ENCODE measurements at regions not wholly inside any gene's neighbourhood (a gene's known extent, or its start where the extent isn't known, plus 50 kb on each side); places are given as distances from the start of the nearest gene placed in this dataset.

GRCh38 chr14:23776296-23776695 is 140.1 kb downstream of the DHRS2 start:
- Mint-ChIP-seq H3K4me3 (no peak overlapping the region), H3K36me3 (ENCODE audit: insufficient read depth in 2 of 2) (no peaks in the 10 kb centered on the region), H3K27ac (no peak overlapping the region), H3K27me3 (ENCODE audit: low read depth) (peaks cover 27% of the 10 kb centered on the region), H3K4me1 (ENCODE audit: low read depth) (no peaks in the 10 kb centered on the region), H3K9me3 (no peaks in the 10 kb centered on the region)
- DNase-seq = no peak
- ATAC-seq (replicated peaks in 1 of 2) = no peak

- H3K36me3 Mint-ChIP-seq (ENCODE audit: insufficient read depth in 2 of 2) = no peaks in the 10 kb centered on the region
- no peaks in the 10 kb centered on the region for H3K4me1 Mint-ChIP-seq (ENCODE audit: low read depth)
- no peak for DNase-seq
- H3K27me3 Mint-ChIP-seq (ENCODE audit: low read depth) = peaks cover 28% of the 10 kb centered on the region
- no peak overlapping the region for H3K27ac Mint-ChIP-seq
- no peak overlapping the region for H3K4me3 Mint-ChIP-seq
- ATAC-seq (replicated peaks in 1 of 2) = no peak
- no peaks in the 10 kb centered on the region for H3K9me3 Mint-ChIP-seq
These were observed 149.0 kb downstream of the DHRS2 start for GRCh38 chr14:23785208-23785607.

GRCh38 chr14:23787436-23787835 is 151.3 kb downstream of the DHRS2 start:
- no peaks in the 10 kb centered on the region for H3K4me1 Mint-ChIP-seq (ENCODE audit: low read depth)
- H3K36me3 Mint-ChIP-seq (ENCODE audit: insufficient read depth in 2 of 2) = no peaks in the 10 kb centered on the region
- H3K27me3 Mint-ChIP-seq (ENCODE audit: low read depth) = peaks cover 36% of the 10 kb centered on the region
- ATAC-seq (replicated peaks in 1 of 2) (no peak), DNase-seq (no peak)
- no peaks in the 10 kb centered on the region for H3K9me3 Mint-ChIP-seq
- H3K4me3 Mint-ChIP-seq = no peak overlapping the region
- H3K27ac Mint-ChIP-seq = no peak overlapping the region

GRCh38 chr14:23789696-23790095 is 153.5 kb downstream of the DHRS2 start:
- Mint-ChIP-seq H3K4me1 (ENCODE audit: low read depth) (no peaks in the 10 kb centered on the region), H3K27ac (no peak overlapping the region), H3K4me3 (no peak overlapping the region), H3K36me3 (ENCODE audit: insufficient read depth in 2 of 2) (no peaks in the 10 kb centered on the region), H3K27me3 (ENCODE audit: low read depth) (peaks cover 36% of the 10 kb centered on the region), H3K9me3 (no peaks in the 10 kb centered on the region)
- ATAC-seq (replicated peaks in 1 of 2) = no peak
- DNase-seq = no peak

- peaks cover 14% of the 10 kb centered on the region for H3K27me3 Mint-ChIP-seq (ENCODE audit: low read depth)
These were observed 157.4 kb downstream of the DHRS2 start for GRCh38 chr14:23793532-23793931.

GRCh38 chr14:23800811-23801210 is 152.8 kb upstream of the DHRS4 start:
- no peaks in the 10 kb centered on the region for H3K4me1 Mint-ChIP-seq (ENCODE audit: low read depth)
- no peak for DNase-seq
- no peak overlapping the region for H3K4me3 Mint-ChIP-seq
- peaks cover 0 to 4% of the 10 kb centered on the region in 2 donors for H3K36me3 Mint-ChIP-seq (ENCODE audit: insufficient read depth in 2 of 2)
- H3K9me3 Mint-ChIP-seq = peaks cover 3% of the 10 kb centered on the region in 2 donors
- no peak for ATAC-seq (replicated peaks in 1 of 2)
- H3K27me3 Mint-ChIP-seq (ENCODE audit: low read depth) = peaks cover 20% of the 10 kb centered on the region
- no peak overlapping the region for H3K27ac Mint-ChIP-seq

More at GRCh38 chr14:23793532-23793931, 157.4 kb downstream of the DHRS2 start:
- no peak for ATAC-seq (replicated peaks in 1 of 2)
- no peaks in the 10 kb centered on the region for H3K9me3 Mint-ChIP-seq
- no peak overlapping the region for H3K27ac Mint-ChIP-seq
- no peaks in the 10 kb centered on the region for H3K36me3 Mint-ChIP-seq (ENCODE audit: insufficient read depth in 2 of 2)
- no peak for DNase-seq
- H3K4me1 Mint-ChIP-seq (ENCODE audit: low read depth) = no peaks in the 10 kb centered on the region
- no peak overlapping the region for H3K4me3 Mint-ChIP-seq

GRCh38 chr14:23801766-23802165 is 151.8 kb upstream of the DHRS4 start:
- Mint-ChIP-seq H3K27me3 (ENCODE audit: low read depth) (peaks cover 20% of the 10 kb centered on the region), H3K9me3 (peaks cover 3 to 4% of the 10 kb centered on the region in 2 donors), H3K36me3 (ENCODE audit: insufficient read depth in 2 of 2) (peaks cover 0 to 4% of the 10 kb centered on the region in 2 donors), H3K4me3 (no peak overlapping the region), H3K27ac (no peak overlapping the region), H3K4me1 (ENCODE audit: low read depth) (no peaks in the 10 kb centered on the region)
- no peak for ATAC-seq (replicated peaks in 1 of 2)
- DNase-seq = no peak

- ATAC-seq (replicated peaks in 1 of 2) (no peak), DNase-seq (no peak)
- peaks cover 0 to 4% of the 10 kb centered on the region in 2 donors for H3K36me3 Mint-ChIP-seq (ENCODE audit: insufficient read depth in 2 of 2)
- no peak overlapping the region for H3K4me3 Mint-ChIP-seq
- peaks cover 3 to 4% of the 10 kb centered on the region in 2 donors for H3K9me3 Mint-ChIP-seq
- H3K4me1 Mint-ChIP-seq (ENCODE audit: low read depth) = no peaks in the 10 kb centered on the region
- no peak overlapping the region for H3K27ac Mint-ChIP-seq
- peaks cover 9% of the 10 kb centered on the region for H3K27me3 Mint-ChIP-seq (ENCODE audit: low read depth)
These were observed 148.8 kb upstream of the DHRS4 start for GRCh38 chr14:23804817-23805216.

GRCh38 chr14:23805761-23806160 is 147.8 kb upstream of the DHRS4 start:
- H3K4me1 Mint-ChIP-seq (ENCODE audit: low read depth) = no peaks in the 10 kb centered on the region
- peaks cover 0 to 4% of the 10 kb centered on the region in 2 donors for H3K36me3 Mint-ChIP-seq (ENCODE audit: insufficient read depth in 2 of 2)
- no peak for DNase-seq
- H3K9me3 Mint-ChIP-seq = peaks cover 3 to 4% of the 10 kb centered on the region in 2 donors
- H3K27ac Mint-ChIP-seq = no peak overlapping the region
- no peak for ATAC-seq (replicated peaks in 1 of 2)
- H3K4me3 Mint-ChIP-seq = no peak overlapping the region
- peaks cover 5% of the 10 kb centered on the region for H3K27me3 Mint-ChIP-seq (ENCODE audit: low read depth)

- H3K4me3 Mint-ChIP-seq = no peak overlapping the region
- DNase-seq (no peak), ATAC-seq (replicated peaks in 1 of 2) (no peak)
- no peaks in the 10 kb centered on the region for H3K4me1 Mint-ChIP-seq (ENCODE audit: low read depth)
- H3K27me3 Mint-ChIP-seq (ENCODE audit: low read depth) = no peaks in the 10 kb centered on the region
- H3K27ac Mint-ChIP-seq = no peak overlapping the region
- H3K9me3 Mint-ChIP-seq = peaks cover 2 to 5% of the 10 kb centered on the region in 2 donors
- H3K36me3 Mint-ChIP-seq (ENCODE audit: insufficient read depth in 2 of 2) = no peaks in the 10 kb centered on the region
These were observed 138.9 kb upstream of the DHRS4 start for GRCh38 chr14:23814527-23815256.

GRCh38 chr14:23816371-23816770 is 137.2 kb upstream of the DHRS4 start:
- Mint-ChIP-seq H3K27ac (no peak overlapping the region), H3K4me1 (ENCODE audit: low read depth) (no peaks in the 10 kb centered on the region), H3K4me3 (no peak overlapping the region), H3K36me3 (ENCODE audit: insufficient read depth in 2 of 2) (no peaks in the 10 kb centered on the region), H3K27me3 (ENCODE audit: low read depth) (no peaks in the 10 kb centered on the region), H3K9me3 (peaks cover 4 to 10% of the 10 kb centered on the region in 2 donors)
- ATAC-seq (replicated peaks in 1 of 2) = no peak
- no peak for DNase-seq

- ATAC-seq (replicated peaks in 1 of 2) = no peak
- H3K9me3 Mint-ChIP-seq = peaks cover 4 to 10% of the 10 kb centered on the region in 2 donors
These were observed 136.3 kb upstream of the DHRS4 start for GRCh38 chr14:23817164-23817767.

GRCh38 chr14:23827100-23827892 is 126.3 kb upstream of the DHRS4 start:
- Mint-ChIP-seq H3K27me3 (ENCODE audit: low read depth) (peaks cover 3% of the 10 kb centered on the region), H3K4me3 (no peak overlapping the region), H3K4me1 (ENCODE audit: low read depth) (no peaks in the 10 kb centered on the region), H3K27ac (no peak overlapping the region), H3K36me3 (ENCODE audit: insufficient read depth in 2 of 2) (no peaks in the 10 kb centered on the region), H3K9me3 (no peaks in the 10 kb centered on the region)
- ATAC-seq (replicated peaks in 1 of 2) = no peak
- DNase-seq = no peak

More at GRCh38 chr14:23817164-23817767, 136.3 kb upstream of the DHRS4 start:
- Mint-ChIP-seq H3K27me3 (ENCODE audit: low read depth) (peaks cover 4% of the 10 kb centered on the region), H3K36me3 (ENCODE audit: insufficient read depth in 2 of 2) (no peaks in the 10 kb centered on the region), H3K27ac (no peak overlapping the region), H3K4me3 (no peak overlapping the region), H3K4me1 (ENCODE audit: low read depth) (no peaks in the 10 kb centered on the region)
- no peak for DNase-seq
